ENCODE measurements at regions not wholly inside any gene's neighbourhood (a gene's known extent, or its start where the extent isn't known, plus 50 kb on each side); places are given as distances from the start of the nearest gene placed in this dataset.

- H3K4me2 ChIP-seq (ENCODE audit: insufficient read depth, low read length) = peak overlapping the region; percentile 35
Observed at GRCh38 chr5:135208903-135209721, 175.1 kb upstream of the PITX1 start.

More at GRCh38 chr5:135208903-135209721, 175.1 kb upstream of the PITX1 start:
- Histone ChIP-seq H3K4me1 (ENCODE audit: control insufficient read depth, extremely low read depth, insufficient read depth, low read length) (peaks cover 22% of the 10 kb centered on the region), H3K9me1 (replicated peaks; ENCODE audit: control insufficient read depth, extremely low read depth, insufficient read depth, low read length) (no peaks in the 10 kb centered on the region), H3K27ac (ENCODE audit: insufficient read depth, low read depth, low read length) (peak overlapping the region; percentile 59), H3K9ac (replicated peaks; ENCODE audit: extremely low read depth, insufficient read depth, low read length) (no peak overlapping the region), H4K20me1 (replicated peaks; ENCODE audit: control insufficient read depth, extremely low read depth, insufficient read depth, low read length) (no peaks in the 10 kb centered on the region), H3K9me3 (replicated peaks; ENCODE audit: control insufficient read depth, insufficient read depth, low read length) (no peaks in the 10 kb centered on the region), H2AFZ (ENCODE audit: low read depth, low read length) (peak overlapping the region; percentile 90), H3K36me3 (ENCODE audit: control insufficient read depth in 2 of 2, extremely low read depth in 1 of 2, insufficient read depth in 2 of 2, low read length in 2 of 2) (no peaks in the 10 kb centered on the region), H3K79me2 (ENCODE audit: control insufficient read depth, insufficient read depth, low read length) (no peaks in the 10 kb centered on the region), H3K27me3 (ENCODE audit: control insufficient read depth in 2 of 2, insufficient read depth in 2 of 2, low read length in 2 of 2) (no peaks in the 10 kb centered on the region), H3K4me3 (replicated peaks in 1 of 3; ENCODE audit: insufficient read depth in 1 of 3, low read depth in 1 of 3, low read length in 3 of 3) (no peak overlapping the region)
- no TSS peak for BruUV-seq (replicated peaks)
- peak; percentile 97 for DNase-seq (ENCODE audit: low read depth, low spot score)
- intact Hi-C loops (cut with micrococcal nuclease) = loop anchor here (1.0 to 5.0 kb wide), 5 partner anchors 18 to 188 kb away; partner anchors contain the start of gene MACROH2A1
- ChIA-PET POLR2A (interaction anchor here (0.7 to 1.1 kb wide), 2 partner anchors 16 to 32 kb away, joined by 3 read pairs; no protein-coding TSS in a partner anchor), CTCF (interaction anchor here (0.6 to 4.0 kb wide), 22 partner anchors 8 to 216 kb away, joined by 3 to 27 read pairs (median 4); no protein-coding TSS in a partner anchor)
- TF ChIP-seq MYC (IDR thresholded peaks at IDR 0.05; ENCODE audit: low read depth, low read length) = no peak
- peak; percentile 47 for TF ChIP-seq GATA2 (IDR thresholded peaks at IDR 0.05; ENCODE audit: insufficient read depth, insufficient read length, low read depth, low read length)
- peak; percentile 87 for TF ChIP-seq POLR2AphosphoS5 (IDR thresholded peaks at IDR 0.05; ENCODE audit: insufficient read depth, low read depth, low read length)
- TF ChIP-seq EZH2 (IDR thresholded peaks at IDR 0.05; ENCODE audit: borderline replicate concordance, low read depth, low read length, severe bottlenecking) = no peak
- peak; percentile 99 for TF ChIP-seq FOS (IDR thresholded peaks at IDR 0.05; ENCODE audit: borderline replicate concordance, insufficient read depth, low read length)
- no peak for TF ChIP-seq POLR2A (IDR thresholded peaks at IDR 0.05; ENCODE audit: low read depth, low read length)
- TF ChIP-seq MAX (IDR thresholded peaks at IDR 0.05; ENCODE audit: insufficient read depth, insufficient read length) = no peak
- TF ChIP-seq CTCF (IDR thresholded peaks at IDR 0.05; ENCODE audit: extremely low read depth in 1 of 2, insufficient read depth in 1 of 2, low read depth in 1 of 2, low read length in 2 of 2) = peak; percentile 43 to 46
- TF ChIP-seq JUN (IDR thresholded peaks at IDR 0.05; ENCODE audit: borderline replicate concordance, insufficient read depth, insufficient read length, low read depth) = peak; percentile 3
- dilution Hi-C loops (cut with MboI; ENCODE audit: extremely low pct_ligation_motif_present, low sequenced_read_pairs) = no loop called here
- FAIRE-seq = peak; percentile 100
